ENCODE measurements at regions not wholly inside any gene's neighbourhood (a gene's known extent, or its start where the extent isn't known, plus 50 kb on each side); places are given as distances from the start of the nearest gene placed in this dataset.

GRCh38 chr21:38952890-38953289 lies 147.2 kb downstream of the ETS2 start:
- no peak for DNase-seq

DNA sequence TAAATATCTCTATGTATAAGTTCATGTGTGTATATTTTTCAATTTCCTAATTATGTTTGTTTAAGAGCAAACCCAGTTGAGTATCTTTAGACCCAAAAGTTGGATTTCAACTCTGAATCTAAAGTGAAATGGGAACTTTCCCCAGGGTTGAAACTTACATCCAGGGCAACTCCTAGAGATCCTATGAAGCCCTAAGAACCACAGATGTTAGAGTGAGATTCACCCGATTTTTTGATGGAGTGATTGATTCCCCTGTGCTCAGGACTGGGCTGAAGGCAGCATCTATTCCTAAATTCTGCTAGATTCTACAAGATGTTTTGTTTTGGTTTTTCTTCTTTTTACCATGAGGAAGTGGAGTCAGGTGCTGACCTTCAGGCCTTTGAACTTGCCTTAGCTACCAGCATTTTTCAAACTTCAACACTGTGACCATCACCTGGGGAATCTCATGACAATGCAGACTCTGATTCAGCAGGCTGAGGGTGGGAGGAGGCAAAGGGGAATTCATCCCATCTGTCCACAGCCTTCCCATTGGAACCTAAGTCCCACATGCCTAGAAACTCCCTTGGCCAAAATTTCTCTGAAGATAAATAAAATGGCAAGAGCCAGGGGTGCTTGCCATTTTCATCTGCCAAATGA lies 145.5 kb downstream of the ETS2 start:
- no peak for DNase-seq

- DNase-seq: no peak
Observed at GRCh38 chr21:38950435-38951094, 144.8 kb downstream of the ETS2 start.

- no peak for DNase-seq
Observed at GRCh38 chr21:38949070-38949380, 143.3 kb downstream of the ETS2 start.

DNA sequence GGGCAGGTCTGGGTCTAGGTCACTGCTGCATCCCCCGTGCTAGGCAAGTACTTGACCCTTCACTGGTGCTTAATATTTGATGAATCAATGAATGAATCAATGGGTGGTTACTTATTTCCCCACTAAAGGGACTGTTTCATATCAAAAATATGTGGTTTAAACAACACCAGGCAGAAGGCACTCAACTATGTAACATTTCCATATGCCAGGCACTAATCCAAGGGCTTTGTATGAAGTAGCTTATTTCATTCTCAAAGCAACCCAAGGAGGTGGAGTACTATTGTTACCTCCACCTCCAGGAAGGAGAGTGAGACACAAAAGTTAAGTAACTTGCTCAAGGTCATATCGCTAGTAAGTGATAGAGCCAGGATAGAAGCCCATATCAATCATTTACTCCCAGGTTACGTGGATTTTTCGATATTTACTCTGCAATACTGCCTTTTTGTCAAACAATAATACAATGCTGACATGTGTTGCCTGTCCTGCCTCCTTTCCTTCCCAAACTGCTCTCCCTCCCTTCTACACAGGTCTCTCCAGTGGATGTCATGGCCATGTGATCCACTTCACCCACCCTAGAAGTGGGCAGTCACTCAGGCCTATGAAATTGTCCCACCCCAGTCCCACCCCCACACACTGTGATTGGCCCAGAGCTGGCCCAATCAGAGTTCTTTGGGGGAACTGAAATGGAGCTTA lies 142.8 kb downstream of the ETS2 start:
- no peak for DNase-seq

DNA sequence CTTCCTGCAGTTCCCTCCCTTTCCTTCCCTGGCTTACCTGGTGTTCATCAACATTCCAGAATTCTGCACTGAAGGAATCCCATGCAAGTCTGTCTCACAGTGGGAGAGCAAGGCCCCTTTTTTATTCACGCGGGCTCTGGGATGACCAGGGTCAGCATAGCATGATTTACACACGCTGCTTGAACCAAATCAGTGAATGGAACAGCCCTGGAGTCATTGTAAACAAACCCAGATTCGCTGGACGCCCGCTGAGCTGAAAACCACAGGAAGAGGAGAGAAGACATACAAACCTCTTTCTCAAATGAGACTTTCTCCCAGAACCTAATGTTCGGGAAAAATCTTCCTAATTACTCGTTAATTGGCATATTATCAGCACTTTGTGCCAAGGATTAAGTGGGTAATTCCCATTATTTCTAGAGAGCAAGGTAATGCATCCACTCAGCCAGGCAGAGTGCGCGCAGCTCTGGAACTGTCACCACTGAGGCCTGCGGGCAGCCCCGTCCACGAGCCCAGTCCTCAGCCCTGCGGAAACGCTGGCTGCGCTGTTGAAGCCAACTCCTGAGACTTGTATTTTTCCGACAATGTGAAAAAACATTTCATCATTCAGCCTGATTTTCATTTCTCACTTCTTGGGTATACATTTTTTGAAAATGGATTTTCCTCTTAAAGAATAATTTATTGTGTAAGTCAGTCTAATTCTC lies 140.0 kb downstream of the ETS2 start:
- no peak for DNase-seq

DNA sequence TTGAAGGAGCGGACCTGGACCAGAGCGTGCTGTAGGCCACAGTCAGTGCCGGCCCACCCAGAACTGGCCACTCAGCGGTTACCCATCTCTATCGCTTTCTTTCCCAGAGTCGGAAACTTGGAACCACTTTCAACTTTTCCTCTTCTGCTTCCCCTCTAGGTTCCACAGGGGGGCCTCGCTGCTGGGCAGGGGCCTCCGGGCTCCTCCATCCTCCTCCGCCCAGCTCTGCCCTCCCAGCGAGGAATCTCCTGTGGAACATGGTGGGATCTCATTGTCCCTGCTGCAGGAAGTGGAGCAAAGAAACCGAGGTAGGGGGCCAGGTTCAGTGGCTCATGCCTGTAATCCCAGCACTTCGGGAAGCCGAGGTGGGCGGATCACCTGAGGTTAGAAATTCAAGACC lies 139.2 kb downstream of the ETS2 start:
- DNase-seq: no peak

- no peak for DNase-seq
Observed at GRCh38 chr21:38944402-38944801, 138.7 kb downstream of the ETS2 start.

- no peak for DNase-seq
Observed at GRCh38 chr21:38942748-38943211, 137.1 kb downstream of the ETS2 start.

DNA sequence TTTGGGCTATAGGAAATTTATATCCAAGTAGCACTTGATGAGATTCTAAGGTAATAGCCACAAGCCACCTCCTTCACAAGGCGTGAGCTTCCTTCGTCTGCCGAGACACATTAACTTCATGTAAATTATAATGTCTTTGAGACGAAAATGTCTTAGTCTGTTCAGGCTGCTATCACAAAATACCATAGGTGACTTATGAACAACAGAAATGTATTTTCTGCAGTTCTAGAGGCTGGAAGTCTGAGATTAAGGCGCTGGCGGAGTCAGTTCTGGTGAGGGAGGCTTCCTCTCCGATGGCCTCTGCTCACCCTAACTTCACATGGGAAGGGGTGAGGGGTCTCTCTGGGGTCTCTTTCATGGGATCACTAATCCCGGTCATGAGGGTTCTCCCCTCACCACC lies 133.0 kb downstream of the ETS2 start:
- DNase-seq: no peak

- peak; percentile 21 to 32 for DNase-seq
Observed at GRCh38 chr21:38938343-38938742, 132.6 kb downstream of the ETS2 start.

GRCh38 chr21:38937844-38938243 lies 132.1 kb downstream of the ETS2 start:
- no peak for DNase-seq

GRCh38 chr21:38937286-38937790 lies 131.6 kb downstream of the ETS2 start:
- no peak for DNase-seq

DNA sequence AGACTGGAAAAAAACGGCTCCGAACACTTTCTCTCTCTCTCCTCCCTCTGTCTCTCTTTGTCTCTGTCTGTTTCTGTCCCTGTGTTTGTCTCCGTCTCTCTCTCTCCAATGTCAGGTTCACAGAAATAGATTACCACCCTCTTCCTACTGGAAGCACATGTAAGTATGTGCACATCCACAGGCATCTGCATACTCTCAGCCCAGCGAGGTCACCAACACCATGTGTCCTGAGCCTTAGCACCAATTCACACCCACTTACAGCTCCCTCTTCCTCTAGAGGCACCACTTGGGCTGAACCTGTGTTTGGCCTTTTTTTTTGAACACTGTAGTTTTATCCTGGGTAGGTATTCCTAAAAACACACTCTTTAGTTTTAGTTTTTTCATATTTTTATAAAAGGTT lies 130.5 kb downstream of the ETS2 start:
- DNase-seq: no peak

- DNase-seq: no peak
Observed at GRCh38 chr21:38933731-38934130, 128.0 kb downstream of the ETS2 start.

GRCh38 chr21:38931291-38931690 lies 125.6 kb downstream of the ETS2 start:
- no peak for DNase-seq

DNA sequence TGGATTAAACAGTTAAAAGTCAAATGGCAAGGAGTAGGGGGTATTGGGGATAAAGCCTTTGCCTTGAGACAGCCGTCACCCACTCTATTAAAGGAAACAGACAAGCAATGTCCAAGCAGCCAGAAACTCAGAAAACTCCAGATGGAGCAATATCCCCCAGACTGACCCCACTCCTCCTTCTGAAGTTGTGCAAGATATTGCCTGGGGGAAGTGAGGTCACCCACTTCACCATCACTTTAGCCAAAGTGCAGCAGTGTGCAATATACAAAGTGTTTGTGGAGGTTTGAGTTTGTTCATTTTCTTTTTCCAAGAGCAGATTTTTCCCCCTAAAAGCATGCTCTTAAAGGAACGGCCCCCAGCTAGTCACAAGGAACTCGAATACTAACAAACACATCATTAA lies 125.1 kb downstream of the ETS2 start:
- peak in 1 of 2 donors; percentile 56 for DNase-seq

DNA sequence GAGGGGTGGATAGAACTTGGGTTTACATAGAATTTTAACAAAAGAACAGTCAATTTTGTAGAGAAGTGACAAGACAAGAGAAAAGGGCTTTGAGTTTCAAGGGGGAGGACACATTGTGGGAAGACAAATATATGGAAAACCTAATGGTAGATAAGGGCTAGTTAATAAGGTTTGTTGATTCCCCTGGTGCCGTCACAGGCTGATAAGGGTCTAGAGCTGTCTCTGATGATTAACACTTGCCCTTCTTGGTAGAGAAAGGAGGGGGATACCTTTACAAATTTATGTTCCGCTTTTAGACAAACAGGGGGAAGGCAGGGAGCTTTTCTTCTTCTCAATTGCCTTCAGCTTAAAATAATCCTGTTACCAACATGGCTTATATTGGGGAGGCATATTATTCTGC lies 124.3 kb downstream of the ETS2 start:
- no peak for DNase-seq

- DNase-seq: no peak
Observed at GRCh38 chr21:38929652-38930051, 123.9 kb downstream of the ETS2 start.

DNA sequence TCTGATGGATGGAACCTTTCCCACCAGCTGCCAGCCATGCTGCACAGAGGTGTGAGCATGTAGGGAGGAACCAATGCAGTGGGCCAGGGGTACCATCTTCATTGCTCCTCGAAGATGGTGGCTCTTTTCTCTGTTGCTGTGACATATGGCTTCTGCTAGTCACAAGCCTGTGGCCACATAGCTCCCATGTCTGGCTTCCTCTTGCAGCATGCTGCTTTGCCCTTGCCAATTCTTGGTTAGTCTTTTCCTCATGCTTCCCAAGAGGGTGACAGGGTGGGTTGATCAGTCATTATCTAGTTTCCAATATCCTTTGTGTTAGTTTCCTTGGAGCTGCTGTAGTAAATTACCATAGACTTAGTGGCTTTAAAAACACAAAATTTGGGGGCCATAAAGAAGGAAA lies 123.4 kb downstream of the ETS2 start:
- DNase-seq: no peak

DNA sequence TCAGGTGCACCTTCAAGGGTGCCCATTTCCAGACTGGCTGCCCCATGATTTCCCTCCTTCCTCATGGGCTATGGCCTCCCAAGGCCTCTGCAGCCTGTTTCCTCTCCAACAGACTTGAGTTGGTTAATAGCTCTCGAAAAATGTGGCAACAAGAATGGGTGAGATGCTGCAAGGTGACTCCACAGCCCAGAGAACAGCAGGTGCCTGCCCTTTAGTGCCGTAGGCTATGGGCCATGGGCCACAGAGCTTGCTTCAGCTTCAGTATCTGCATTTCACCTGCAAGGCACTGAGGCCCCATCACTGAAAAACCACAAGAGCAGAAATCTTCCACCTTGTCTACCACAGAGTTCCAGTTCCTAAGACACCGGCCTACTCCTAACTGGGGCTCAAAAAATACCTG lies 122.0 kb downstream of the ETS2 start:
- DNase-seq: no peak

GRCh38 chr21:38925923-38926322 lies 120.2 kb downstream of the ETS2 start:
- DNase-seq: no peak

GRCh38 chr21:38925478-38925877 lies 119.7 kb downstream of the ETS2 start:
- no peak for DNase-seq

- DNase-seq: no peak
Observed at GRCh38 chr21:38924954-38925353, 119.2 kb downstream of the ETS2 start.
